Transverse colon (tissue), 3 donors: ENCODE measurements at regions not wholly inside any gene's neighbourhood (a gene's known extent, or its start where the extent isn't known, plus 50 kb on each side); places are given as distances from the start of the nearest gene placed in this dataset.

ENCODE experiments used
- EP300 ChIP-seq: sonication (generic); formaldehyde crosslinking; IDR thresholded peaks from one replicate; pipeline ENCODE4 v1.6.1; 2017; ENCODE audit warnings: antibody characterized with exemption, low read depth
- POLR2A ChIP-seq: fragments of 450-650 bp; IDR thresholded peaks from one replicate; pipeline ENCODE4 v1.6.1; 2016; ENCODE audit warnings: antibody characterized with exemption, mild to moderate bottlenecking, moderate library complexity
- TF ChIP-seq, protein P1 (sequence below), 5 experiments: fragments of 200-600 bp in 3 of 5; fragments of 450-650 bp in 2 of 5; sonication (generic) in 3 of 5; IDR thresholded peaks; 1 replicate in 2 of 5; 2 replicates in 3 of 5; pipeline ENCODE4 v1.5.1; 2016 to 2017; ENCODE audit warnings: antibody characterized with exemption in 5 of 5, inconsistent platforms in 3 of 5, mild to moderate bottlenecking in 2 of 5, moderate library complexity in 1 of 5

GRCh38 chr7:57339198-57339944, 110.6 kb upstream of the ZNF716 start:
- TF ChIP-seq, protein P1, sequence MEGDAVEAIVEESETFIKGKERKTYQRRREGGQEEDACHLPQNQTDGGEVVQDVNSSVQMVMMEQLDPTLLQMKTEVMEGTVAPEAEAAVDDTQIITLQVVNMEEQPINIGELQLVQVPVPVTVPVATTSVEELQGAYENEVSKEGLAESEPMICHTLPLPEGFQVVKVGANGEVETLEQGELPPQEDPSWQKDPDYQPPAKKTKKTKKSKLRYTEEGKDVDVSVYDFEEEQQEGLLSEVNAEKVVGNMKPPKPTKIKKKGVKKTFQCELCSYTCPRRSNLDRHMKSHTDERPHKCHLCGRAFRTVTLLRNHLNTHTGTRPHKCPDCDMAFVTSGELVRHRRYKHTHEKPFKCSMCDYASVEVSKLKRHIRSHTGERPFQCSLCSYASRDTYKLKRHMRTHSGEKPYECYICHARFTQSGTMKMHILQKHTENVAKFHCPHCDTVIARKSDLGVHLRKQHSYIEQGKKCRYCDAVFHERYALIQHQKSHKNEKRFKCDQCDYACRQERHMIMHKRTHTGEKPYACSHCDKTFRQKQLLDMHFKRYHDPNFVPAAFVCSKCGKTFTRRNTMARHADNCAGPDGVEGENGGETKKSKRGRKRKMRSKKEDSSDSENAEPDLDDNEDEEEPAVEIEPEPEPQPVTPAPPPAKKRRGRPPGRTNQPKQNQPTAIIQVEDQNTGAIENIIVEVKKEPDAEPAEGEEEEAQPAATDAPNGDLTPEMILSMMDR (IDR thresholded peaks at IDR 0.05) = no peak
- no peak for TF ChIP-seq POLR2A
- no peak for TF ChIP-seq EP300
